Endothelial cell of umbilical vein (primary cell): ENCODE measurements at regions not wholly inside any gene's neighbourhood (a gene's known extent, or its start where the extent isn't known, plus 50 kb on each side); places are given as distances from the start of the nearest gene placed in this dataset.
A peak's percentile ranks its signal among the peaks of the same experiment; 100 is the strongest.

Experiments
- BruUV-seq: library from RNA; stranded (reverse); fragments of 400-500 nt; replicated peaks from 2 replicates; lab custom pipeline; 2021; lab: Mats Ljungman, UMichigan
- CTCF ChIA-PET: fragments of 300-600, 350-600 bp; sonication (Branson Sonifier 250); formaldehyde crosslinking; loops from one replicate; lab custom pipeline; 2021; ENCODE audit warnings: antibody characterized with exemption, inconsistent platforms; lab: Charles Lee
- POLR2A ChIA-PET: fragments of 300-600, 350-600 bp; sonication (Branson Sonifier 250); formaldehyde crosslinking; loops from one replicate; lab custom pipeline; 2021; ENCODE audit warnings: antibody characterized with exemption, inconsistent platforms; lab: Charles Lee
- DNase-seq: peaks from one replicate; pipeline ENCODE4 v3.0.0-alpha.2; 2011; ENCODE audit warnings: low read depth, low spot score
- FAIRE-seq: peaks from 2 replicates; lab custom pipeline; 2011; peaks lifted over from hg19 to GRCh38; lab: Jason Lieb, UNC
- H2AFZ ChIP-seq: 2 replicates; pipeline ENCODE4 v1.6.0; 2012; ENCODE audit warnings: low read depth, low read length, control low read depth, inconsistent platforms
- H3K27ac ChIP-seq: 2 replicates; pipeline ENCODE4 v1.5.1; 2011; ENCODE audit warnings: low read depth, mild to moderate bottlenecking, control low read depth, low read length, moderate library complexity; ENCODE audit not compliant: insufficient read depth
- H3K27me3 ChIP-seq, 2 experiments: 2 replicates each; pipeline versions ENCODE4 v1.6.0 to v1.6.1; 2011; ENCODE audit warnings: low read length in 2 of 2, mixed read lengths in 1 of 2; ENCODE audit not compliant: control insufficient read depth in 2 of 2, insufficient read depth in 2 of 2
- H3K36me3 ChIP-seq, 2 experiments: 2 replicates in 1 of 2; 3 replicates in 1 of 2; pipeline ENCODE4 v1.5.1; 2011; ENCODE audit warnings: low read length in 2 of 2, mild to moderate bottlenecking in 1 of 2, moderate library complexity in 1 of 2; ENCODE audit not compliant: control insufficient read depth in 2 of 2, insufficient read depth in 2 of 2; ENCODE audit errors: extremely low read depth in 1 of 2
- H3K4me1 ChIP-seq: 3 replicates; pipeline ENCODE4 v1.5.1; 2011; ENCODE audit warnings: mild to moderate bottlenecking, low read length; ENCODE audit not compliant: control insufficient read depth, insufficient read depth; ENCODE audit errors: extremely low read depth
- H3K4me2 ChIP-seq: 2 replicates; pipeline ENCODE4 v1.6.1; 2011; ENCODE audit warnings: low read length, control low read depth, mixed read lengths; ENCODE audit not compliant: insufficient read depth
- H3K4me3 ChIP-seq, 3 experiments: fragments of 200-600 bp in 1 of 3; sonication (generic), shearing (Covaris generic) in 1 of 3; replicated peaks in 1 of 3; 2 replicates each; pipeline ENCODE4 v1.5.1; 2011 to 2016; ENCODE audit warnings: control low read depth in 3 of 3, low read length in 3 of 3, mild to moderate bottlenecking in 2 of 3, inconsistent platforms in 1 of 3, low read depth in 1 of 3, moderate library complexity in 1 of 3; ENCODE audit not compliant: insufficient read depth in 1 of 3
- H3K79me2 ChIP-seq: 2 replicates; pipeline ENCODE4 v1.6.0; 2012; ENCODE audit warnings: low read length, inconsistent platforms; ENCODE audit not compliant: control insufficient read depth, insufficient read depth
- H3K9ac ChIP-seq: replicated peaks from 2 replicates; pipeline ENCODE3; 2011; ENCODE audit warnings: low read length, control low read depth; ENCODE audit not compliant: insufficient read depth; ENCODE audit errors: extremely low read depth
- H3K9me1 ChIP-seq: replicated peaks from 3 replicates; pipeline ENCODE4 v1.6.0; 2011; ENCODE audit warnings: mild to moderate bottlenecking, low read length; ENCODE audit not compliant: control insufficient read depth, insufficient read depth; ENCODE audit errors: extremely low read depth
- H3K9me3 ChIP-seq: replicated peaks from 2 replicates; pipeline ENCODE4 v1.5.1; 2012; ENCODE audit warnings: low read length, inconsistent platforms; ENCODE audit not compliant: control insufficient read depth, insufficient read depth
- H4K20me1 ChIP-seq: replicated peaks from 2 replicates; pipeline ENCODE3; 2011; ENCODE audit warnings: mild to moderate bottlenecking, low read length; ENCODE audit not compliant: control insufficient read depth, insufficient read depth; ENCODE audit errors: extremely low read depth
- EZH2 ChIP-seq: IDR thresholded peaks from 2 replicates; pipeline ENCODE4 v1.6.1; 2012; ENCODE audit warnings: borderline replicate concordance, low read depth, mild to moderate bottlenecking, moderate library complexity, low read length, inconsistent platforms; ENCODE audit not compliant: severe bottlenecking
- FOS ChIP-seq: IDR thresholded peaks from 2 replicates; pipeline ENCODE4 v1.6.1; 2011; ENCODE audit warnings: mild to moderate bottlenecking, low read length, moderate library complexity, borderline replicate concordance; ENCODE audit not compliant: insufficient read depth
- GATA2 ChIP-seq: IDR thresholded peaks from 2 replicates; pipeline ENCODE4 v1.7.0; 2011; ENCODE audit warnings: low read depth, mild to moderate bottlenecking, moderate library complexity, mixed read lengths, low read length; ENCODE audit not compliant: insufficient read length, insufficient read depth
- JUN ChIP-seq: IDR thresholded peaks from 2 replicates; pipeline ENCODE4 v1.6.1; 2011; ENCODE audit warnings: borderline replicate concordance, low read depth; ENCODE audit not compliant: insufficient read length, insufficient read depth
- MAX ChIP-seq: IDR thresholded peaks from 2 replicates; pipeline ENCODE4 v1.6.1; 2011; ENCODE audit not compliant: insufficient read depth, insufficient read length
- MYC ChIP-seq: IDR thresholded peaks from one replicate; pipeline ENCODE4 v1.6.1; 2011; ENCODE audit warnings: mild to moderate bottlenecking, low read depth, low read length
- POLR2A ChIP-seq: IDR thresholded peaks from 2 replicates; pipeline ENCODE4 v1.6.1; 2012; ENCODE audit warnings: low read depth, mild to moderate bottlenecking, control low read depth, low read length
- POLR2AphosphoS5 ChIP-seq: IDR thresholded peaks from 2 replicates; pipeline ENCODE4 v1.6.1; 2012; ENCODE audit warnings: low read depth, mild to moderate bottlenecking, control low read depth, low read length, moderate library complexity; ENCODE audit not compliant: insufficient read depth
- dilution Hi-C: fragments of 300-500 bp; cut with MboI; formaldehyde crosslinking; loops from one replicate; pipeline ENCODE4 v1.15.0; 2019; ENCODE audit warnings: low sequenced_read_pairs; ENCODE audit not compliant: extremely low pct_ligation_motif_present
- intact Hi-C: fragments of 100-400 bp; cut with micrococcal nuclease; formaldehyde crosslinking; loops from one replicate; pipeline ENCODE4 v1.10.0; 2022
- TF ChIP-seq, protein P1 (sequence below), 2 donors: IDR thresholded peaks; 1 replicate in 1 of 2; 2 replicates in 1 of 2; pipeline ENCODE4 v1.5.1; 2011; ENCODE audit warnings: low read length in 2 of 2, mild to moderate bottlenecking in 2 of 2, moderate library complexity in 2 of 2, control low read depth in 1 of 2, inconsistent platforms in 1 of 2, low read depth in 1 of 2; ENCODE audit not compliant: insufficient read depth in 1 of 2; ENCODE audit errors: extremely low read depth in 1 of 2

DNA sequence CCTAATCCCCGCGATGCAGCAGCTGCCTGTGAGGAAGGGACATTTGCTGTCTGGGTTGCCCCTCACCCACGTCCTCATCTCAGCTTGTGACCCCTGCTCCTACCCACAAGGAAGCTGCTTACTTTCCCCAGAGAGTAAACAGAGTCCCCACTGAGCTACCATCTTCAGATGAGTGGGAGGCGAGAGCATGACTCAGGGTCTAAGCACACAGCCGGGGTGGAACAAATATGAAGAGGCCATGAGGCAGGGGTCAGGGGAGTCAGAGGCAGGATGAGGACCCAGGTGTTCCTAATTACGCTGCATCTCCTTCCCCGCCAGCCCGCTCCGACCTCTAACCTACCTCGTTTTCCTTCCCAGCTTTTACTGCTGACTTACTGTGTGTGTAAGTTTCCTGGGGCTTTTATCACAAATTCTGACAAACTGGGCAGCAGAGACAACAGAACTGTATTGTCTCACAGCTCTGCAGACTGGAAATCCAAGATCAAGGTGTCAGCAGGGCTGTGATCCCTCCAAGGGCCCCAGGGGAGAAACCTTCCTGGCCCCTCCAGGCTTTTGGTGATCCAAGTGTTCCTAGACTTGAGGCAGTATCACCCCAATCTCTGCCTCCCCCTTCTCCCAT is 94.0 kb upstream of the DNAH5 start:
- ChIA-PET POLR2A (no interaction called here), CTCF (interaction anchor here (0.6 to 1.7 kb wide), 7 partner anchors 10 to 610 kb away, joined by 3 to 4 read pairs (median 3); no protein-coding TSS in a partner anchor)
- H3K9me1 ChIP-seq, result no peaks in the 10 kb centered on the region
- no peaks in the 10 kb centered on the region for H3K79me2 ChIP-seq
- H3K4me3 ChIP-seq, result no peak overlapping the region
- intact Hi-C loops, result loop anchor here (5.0 kb wide), 2 partner anchors 149 to 164 kb away; no protein-coding TSS in a partner anchor
- H3K4me1 ChIP-seq, result peaks cover 54% of the 10 kb centered on the region
- FAIRE-seq, result peak; percentile 79
- peak; percentile 72 for DNase-seq
- no TSS peak for BruUV-seq
- dilution Hi-C loops, result no loop called here
- peak overlapping the region; percentile 55 for H2AFZ ChIP-seq
- peak overlapping the region; percentile 1 for H3K4me2 ChIP-seq
- TF ChIP-seq FOS (peak; percentile 35), POLR2AphosphoS5 (peak; percentile 59)
- TF ChIP-seq, protein P1, sequence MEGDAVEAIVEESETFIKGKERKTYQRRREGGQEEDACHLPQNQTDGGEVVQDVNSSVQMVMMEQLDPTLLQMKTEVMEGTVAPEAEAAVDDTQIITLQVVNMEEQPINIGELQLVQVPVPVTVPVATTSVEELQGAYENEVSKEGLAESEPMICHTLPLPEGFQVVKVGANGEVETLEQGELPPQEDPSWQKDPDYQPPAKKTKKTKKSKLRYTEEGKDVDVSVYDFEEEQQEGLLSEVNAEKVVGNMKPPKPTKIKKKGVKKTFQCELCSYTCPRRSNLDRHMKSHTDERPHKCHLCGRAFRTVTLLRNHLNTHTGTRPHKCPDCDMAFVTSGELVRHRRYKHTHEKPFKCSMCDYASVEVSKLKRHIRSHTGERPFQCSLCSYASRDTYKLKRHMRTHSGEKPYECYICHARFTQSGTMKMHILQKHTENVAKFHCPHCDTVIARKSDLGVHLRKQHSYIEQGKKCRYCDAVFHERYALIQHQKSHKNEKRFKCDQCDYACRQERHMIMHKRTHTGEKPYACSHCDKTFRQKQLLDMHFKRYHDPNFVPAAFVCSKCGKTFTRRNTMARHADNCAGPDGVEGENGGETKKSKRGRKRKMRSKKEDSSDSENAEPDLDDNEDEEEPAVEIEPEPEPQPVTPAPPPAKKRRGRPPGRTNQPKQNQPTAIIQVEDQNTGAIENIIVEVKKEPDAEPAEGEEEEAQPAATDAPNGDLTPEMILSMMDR (IDR thresholded peaks at IDR 0.05; ENCODE audit: extremely low read depth in 1 of 2, insufficient read depth in 1 of 2, low read depth in 1 of 2, low read length in 2 of 2), result no peak
- H3K9me3 ChIP-seq, result no peaks in the 10 kb centered on the region
- peak overlapping the region; percentile 93 for H3K27ac ChIP-seq
- H3K9ac ChIP-seq, result peak overlapping the region; percentile 12
- no peaks in the 10 kb centered on the region for H3K36me3 ChIP-seq
- no peaks in the 10 kb centered on the region for H3K27me3 ChIP-seq
- no peaks in the 10 kb centered on the region for H4K20me1 ChIP-seq

GRCh38 chr5:14036947-14037346 is 92.5 kb upstream of the DNAH5 start:
- BruUV-seq, result no TSS peak
- peaks cover 54% of the 10 kb centered on the region for H3K4me1 ChIP-seq

More at GRCh38 chr5:14036947-14037346, 92.5 kb upstream of the DNAH5 start:
- Histone ChIP-seq H3K9me1 (no peaks in the 10 kb centered on the region), H3K36me3 (no peaks in the 10 kb centered on the region), H2AFZ (no peak overlapping the region), H3K9me3 (no peaks in the 10 kb centered on the region), H4K20me1 (no peaks in the 10 kb centered on the region), H3K27ac (peak overlapping the region; percentile 93), H3K4me3 (no peak overlapping the region), H3K4me2 (peak overlapping the region; percentile 86), H3K79me2 (no peaks in the 10 kb centered on the region), H3K9ac (peak overlapping the region; percentile 83), H3K27me3 (no peaks in the 10 kb centered on the region)
- POLR2A ChIA-PET, result interaction anchor here (0.8 kb wide), 1 partner anchor 25 kb away, joined by 3 read pairs; no protein-coding TSS in a partner anchor
- DNase-seq (peak; percentile 34), FAIRE-seq (no peak)
- intact Hi-C loops (loop anchor here (1.0 to 5.0 kb wide), 8 partner anchors 26 to 233 kb away; partner anchors contain the start of gene TRIO), dilution Hi-C loops (no loop called here)
- CTCF ChIA-PET, result no interaction called here
- TF ChIP-seq MYC, result no peak
- no peak for TF ChIP-seq GATA2
- no peak for TF ChIP-seq EZH2
- no peak for TF ChIP-seq FOS
- TF ChIP-seq, protein P1 (IDR thresholded peaks at IDR 0.05; ENCODE audit: extremely low read depth in 1 of 2, insufficient read depth in 1 of 2, low read depth in 1 of 2, low read length in 2 of 2), result no peak
- TF ChIP-seq MAX, result no peak
- TF ChIP-seq POLR2AphosphoS5, result no peak
- no peak for TF ChIP-seq POLR2A
- TF ChIP-seq JUN, result no peak
